HL-60 (cell line): ENCODE measurements at regions not wholly inside any gene's neighbourhood (a gene's known extent, or its start where the extent isn't known, plus 50 kb on each side); places are given as distances from the start of the nearest gene placed in this dataset.

Experiments
- POLR2AphosphoS5 ChIP-seq: IDR thresholded peaks from 2 replicates; pipeline ENCODE4 v1.6.1; 2012; ENCODE audit warnings: low read depth
- SPI1 ChIP-seq: IDR thresholded peaks from 2 replicates; pipeline ENCODE4 v1.6.1; 2012; ENCODE audit warnings: low read depth, mild to moderate bottlenecking, borderline replicate concordance
- TF ChIP-seq, protein P1 (sequence below): IDR thresholded peaks from one replicate; pipeline ENCODE4 v1.5.1; 2011; ENCODE audit warnings: low read length, control low read depth, inconsistent platforms; ENCODE audit not compliant: insufficient read depth

DNA sequence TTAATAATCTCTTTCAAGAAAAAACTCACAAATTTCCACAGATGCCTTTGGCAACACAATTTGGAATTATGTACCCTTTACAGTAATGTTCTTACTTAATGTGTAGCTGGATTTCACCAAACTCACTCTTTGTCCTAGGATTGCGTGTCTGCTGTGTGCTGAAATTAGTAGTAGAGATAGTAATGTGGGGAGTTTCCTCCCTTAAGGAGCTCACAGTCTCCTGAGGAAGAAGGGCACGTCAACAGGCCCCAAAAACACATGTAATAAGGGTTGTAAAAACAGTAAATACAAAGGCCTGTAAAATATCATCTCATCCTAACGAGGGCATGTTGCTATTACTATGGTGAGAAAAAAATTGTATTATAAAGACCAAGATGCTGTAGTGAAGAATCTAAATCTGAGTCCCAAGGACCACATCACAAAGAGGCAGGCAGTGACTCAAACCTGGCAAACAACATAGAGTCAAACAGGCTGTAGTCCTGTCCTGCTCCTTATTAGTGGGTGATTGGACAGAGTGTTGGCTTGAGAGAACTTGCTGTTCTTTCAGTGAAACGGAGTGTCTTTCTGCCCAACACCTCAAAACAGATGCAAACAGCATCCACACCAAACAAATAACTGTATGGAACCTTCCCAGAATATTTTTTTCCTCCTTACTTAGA is 83.2 kb upstream of the PAPPA start:
- TF ChIP-seq, protein P1, sequence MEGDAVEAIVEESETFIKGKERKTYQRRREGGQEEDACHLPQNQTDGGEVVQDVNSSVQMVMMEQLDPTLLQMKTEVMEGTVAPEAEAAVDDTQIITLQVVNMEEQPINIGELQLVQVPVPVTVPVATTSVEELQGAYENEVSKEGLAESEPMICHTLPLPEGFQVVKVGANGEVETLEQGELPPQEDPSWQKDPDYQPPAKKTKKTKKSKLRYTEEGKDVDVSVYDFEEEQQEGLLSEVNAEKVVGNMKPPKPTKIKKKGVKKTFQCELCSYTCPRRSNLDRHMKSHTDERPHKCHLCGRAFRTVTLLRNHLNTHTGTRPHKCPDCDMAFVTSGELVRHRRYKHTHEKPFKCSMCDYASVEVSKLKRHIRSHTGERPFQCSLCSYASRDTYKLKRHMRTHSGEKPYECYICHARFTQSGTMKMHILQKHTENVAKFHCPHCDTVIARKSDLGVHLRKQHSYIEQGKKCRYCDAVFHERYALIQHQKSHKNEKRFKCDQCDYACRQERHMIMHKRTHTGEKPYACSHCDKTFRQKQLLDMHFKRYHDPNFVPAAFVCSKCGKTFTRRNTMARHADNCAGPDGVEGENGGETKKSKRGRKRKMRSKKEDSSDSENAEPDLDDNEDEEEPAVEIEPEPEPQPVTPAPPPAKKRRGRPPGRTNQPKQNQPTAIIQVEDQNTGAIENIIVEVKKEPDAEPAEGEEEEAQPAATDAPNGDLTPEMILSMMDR, result no peak
- no peak for TF ChIP-seq POLR2AphosphoS5
- no peak for TF ChIP-seq SPI1
